Vagina (tissue), 2 donors: ENCODE measurements at regions not wholly inside any gene's neighbourhood (a gene's known extent, or its start where the extent isn't known, plus 50 kb on each side); places are given as distances from the start of the nearest gene placed in this dataset.

ENCODE experiments used
- POLR2A ChIP-seq, 2 donors: fragments of 450-650 bp; IDR thresholded peaks; one replicate each; pipeline ENCODE4 v1.6.1; 2017; ENCODE audit warnings: antibody characterized with exemption in 2 of 2, mild to moderate bottlenecking in 2 of 2, moderate library complexity in 2 of 2
- POLR2AphosphoS5 ChIP-seq, 2 donors: sonication (generic); formaldehyde crosslinking; IDR thresholded peaks; one replicate each; pipeline ENCODE4 v1.9.0; 2017; ENCODE audit warnings: antibody characterized with exemption in 2 of 2, mild to moderate bottlenecking in 2 of 2, low read depth in 1 of 2; ENCODE audit not compliant: insufficient read depth in 1 of 2
- TF ChIP-seq, protein P1 (sequence below), 3 experiments: fragments of 450-650 bp in 2 of 3; fragments of 200-600 bp in 1 of 3; sonication (generic) in 1 of 3; IDR thresholded peaks; one replicate each; pipeline ENCODE4 v1.5.1; 2017 to 2019; ENCODE audit warnings: antibody characterized with exemption in 3 of 3, mild to moderate bottlenecking in 2 of 3, moderate library complexity in 2 of 3

DNA sequence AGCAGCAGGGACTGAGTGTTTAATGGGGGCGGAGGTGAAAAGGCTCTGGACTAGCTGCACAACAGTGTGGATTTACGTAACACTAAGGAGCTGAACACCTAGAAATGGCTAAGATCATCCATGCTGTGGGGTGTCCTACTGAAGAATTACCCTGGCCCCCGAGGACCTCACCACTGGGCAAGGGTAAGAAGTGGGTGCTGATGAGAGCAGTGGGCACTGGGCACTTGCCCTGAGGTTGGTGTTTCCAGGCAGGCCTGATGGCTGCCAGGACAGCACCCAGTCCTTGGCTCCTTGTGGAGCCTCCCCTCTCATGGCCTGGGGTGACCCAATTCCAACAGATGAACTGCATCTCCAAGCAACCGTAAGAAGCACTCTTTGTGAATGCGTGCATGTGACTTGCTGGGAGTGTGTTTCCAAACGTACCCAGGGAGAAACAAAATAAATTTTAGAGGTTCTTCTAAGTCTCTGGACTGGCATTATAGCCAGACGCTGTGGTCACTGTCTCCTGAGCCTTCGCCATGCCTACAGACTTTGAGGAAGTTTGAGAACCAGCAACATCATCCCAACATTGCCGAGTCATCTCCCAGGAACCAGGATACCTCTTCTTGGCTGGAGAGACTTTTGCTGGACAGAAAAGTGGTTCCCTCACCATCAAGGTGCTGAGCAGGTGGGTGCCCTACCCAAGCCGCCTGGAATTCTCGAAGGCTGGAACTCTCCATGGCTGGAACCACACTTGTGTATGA lies 245.9 kb downstream of the ERMARD start:
- TF ChIP-seq, protein P1, sequence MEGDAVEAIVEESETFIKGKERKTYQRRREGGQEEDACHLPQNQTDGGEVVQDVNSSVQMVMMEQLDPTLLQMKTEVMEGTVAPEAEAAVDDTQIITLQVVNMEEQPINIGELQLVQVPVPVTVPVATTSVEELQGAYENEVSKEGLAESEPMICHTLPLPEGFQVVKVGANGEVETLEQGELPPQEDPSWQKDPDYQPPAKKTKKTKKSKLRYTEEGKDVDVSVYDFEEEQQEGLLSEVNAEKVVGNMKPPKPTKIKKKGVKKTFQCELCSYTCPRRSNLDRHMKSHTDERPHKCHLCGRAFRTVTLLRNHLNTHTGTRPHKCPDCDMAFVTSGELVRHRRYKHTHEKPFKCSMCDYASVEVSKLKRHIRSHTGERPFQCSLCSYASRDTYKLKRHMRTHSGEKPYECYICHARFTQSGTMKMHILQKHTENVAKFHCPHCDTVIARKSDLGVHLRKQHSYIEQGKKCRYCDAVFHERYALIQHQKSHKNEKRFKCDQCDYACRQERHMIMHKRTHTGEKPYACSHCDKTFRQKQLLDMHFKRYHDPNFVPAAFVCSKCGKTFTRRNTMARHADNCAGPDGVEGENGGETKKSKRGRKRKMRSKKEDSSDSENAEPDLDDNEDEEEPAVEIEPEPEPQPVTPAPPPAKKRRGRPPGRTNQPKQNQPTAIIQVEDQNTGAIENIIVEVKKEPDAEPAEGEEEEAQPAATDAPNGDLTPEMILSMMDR (IDR thresholded peaks at IDR 0.05) = no peak
- TF ChIP-seq POLR2A (IDR thresholded peaks at IDR 0.05) (no peak), POLR2AphosphoS5 (IDR thresholded peaks at IDR 0.05; ENCODE audit: insufficient read depth in 1 of 2, low read depth in 1 of 2) (no peak)
